OCI-LY1 (cell line): ENCODE measurements at regions not wholly inside any gene's neighbourhood (a gene's known extent, or its start where the extent isn't known, plus 50 kb on each side); places are given as distances from the start of the nearest gene placed in this dataset.

Source experiments
- H2AFZ ChIP-seq: fragments of 200-600 bp; sonication (generic), shearing (Covaris generic); 2 replicates; pipeline ENCODE4 v1.6.0; 2014; ENCODE audit warnings: antibody characterized with exemption, mild to moderate bottlenecking, low read length
- H3F3A ChIP-seq: fragments of 200-600 bp; sonication (generic), shearing (Covaris generic); 2 replicates; pipeline ENCODE4 v1.6.0; 2014; ENCODE audit warnings: mild to moderate bottlenecking, antibody characterized with exemption, low read length, moderate library complexity; ENCODE audit not compliant: insufficient read depth
- H3K27ac ChIP-seq: fragments of 200-600 bp; sonication (generic); 2 replicates; pipeline ENCODE4 v1.5.1; 2014; ENCODE audit warnings: low read length, mixed run types, mild to moderate bottlenecking, low read depth; ENCODE audit not compliant: poor library complexity, severe bottlenecking
- H3K27me3 ChIP-seq: fragments of 200-600 bp; sonication (generic); 2 replicates; pipeline ENCODE4 v1.6.0; 2014; ENCODE audit warnings: antibody characterized with exemption, mild to moderate bottlenecking, low read length, moderate library complexity; ENCODE audit not compliant: insufficient read depth
- H3K36me3 ChIP-seq: fragments of 200-600 bp; sonication (generic); 2 replicates; pipeline ENCODE4 v1.6.1; 2014; ENCODE audit warnings: mild to moderate bottlenecking, antibody characterized with exemption, low read length, moderate library complexity, mixed read lengths; ENCODE audit not compliant: insufficient read depth
- H3K4me1 ChIP-seq: fragments of 200-600 bp; sonication (generic); 2 replicates; pipeline ENCODE4 v1.5.1; 2014; ENCODE audit warnings: mild to moderate bottlenecking, low read length, moderate library complexity; ENCODE audit not compliant: insufficient read depth, severe bottlenecking
- H3K4me2 ChIP-seq: fragments of 200-600 bp; sonication (generic), shearing (Covaris generic); 2 replicates; pipeline ENCODE4 v1.6.1; 2014; ENCODE audit warnings: low read length
- H3K4me3 ChIP-seq: fragments of 200-600 bp; sonication (generic); 2 replicates; pipeline ENCODE4 v1.5.1; 2014; ENCODE audit warnings: low read length, low read depth, mild to moderate bottlenecking, mixed read lengths; ENCODE audit not compliant: poor library complexity, severe bottlenecking
- H3K79me2 ChIP-seq: fragments of 200-600 bp; shearing (Covaris generic); 2 replicates; pipeline ENCODE4 v1.6.1; 2016; ENCODE audit warnings: mixed run types, low read length, mixed read lengths; ENCODE audit not compliant: insufficient read depth
- H3K9ac ChIP-seq: fragments of 200-600 bp; sonication (generic), shearing (Covaris generic); 2 replicates; pipeline ENCODE4 v1.6.1; 2014; ENCODE audit warnings: mild to moderate bottlenecking, low read length, mixed read lengths
- H3K9me2 ChIP-seq: fragments of 200-600 bp; sonication (generic), shearing (Covaris generic); 2 replicates; pipeline ENCODE4 v1.6.1; 2014; ENCODE audit warnings: low read depth, mild to moderate bottlenecking, low read length, mixed read lengths
- H3K9me3 ChIP-seq: fragments of 200-600 bp; shearing (Covaris generic); 2 replicates; pipeline ENCODE4 v1.6.1; 2014; ENCODE audit warnings: low read length, mixed read lengths
- H4K20me1 ChIP-seq: fragments of 200-600 bp; sonication (generic), shearing (Covaris generic); 2 replicates; pipeline ENCODE4 v1.6.0; 2016; ENCODE audit warnings: mild to moderate bottlenecking, low read length; ENCODE audit not compliant: insufficient read depth
- CTCF ChIP-seq: fragments of 200-600 bp; sonication (generic), shearing (Covaris generic); IDR thresholded peaks from 2 replicates; pipeline ENCODE4 v1.5.1; 2017; ENCODE audit warnings: mild to moderate bottlenecking, antibody characterized with exemption, low read length, moderate library complexity, mixed read lengths
- EZH2 ChIP-seq: fragments of 200-600 bp; sonication (generic), shearing (Covaris generic); IDR thresholded peaks from 2 replicates; pipeline ENCODE4 v1.8.0; 2017; ENCODE audit warnings: borderline replicate concordance, mixed run types, mild to moderate bottlenecking, antibody characterized with exemption, low read length, moderate library complexity, mixed read lengths

GRCh38 chr18:45562567-45563479, 52.5 kb upstream of the SLC14A2 start:
- Histone ChIP-seq H3K4me3 (no peak overlapping the region), H3K9me3 (no peaks in the 10 kb centered on the region), H3K27me3 (no peaks in the 10 kb centered on the region), H3K4me1 (no peaks in the 10 kb centered on the region), H3K79me2 (no peaks in the 10 kb centered on the region), H3K4me2 (no peak overlapping the region), H3K9ac (no peak overlapping the region), H3K27ac (no peak overlapping the region), H3K36me3 (no peaks in the 10 kb centered on the region), H3F3A (no peaks in the 10 kb centered on the region), H4K20me1 (no peaks in the 10 kb centered on the region), H3K9me2 (no peaks in the 10 kb centered on the region), H2AFZ (no peak overlapping the region)
- TF ChIP-seq EZH2 (no peak), CTCF (no peak)

- TF ChIP-seq CTCF, result no peak
- no peak for TF ChIP-seq EZH2
- Histone ChIP-seq H3K79me2 (no peaks in the 10 kb centered on the region), H3K9me3 (no peaks in the 10 kb centered on the region)
Observed at GRCh38 chr18:45565280-45565970, 49.9 kb upstream of the SLC14A2 start.

More at GRCh38 chr18:45565280-45565970, 49.9 kb upstream of the SLC14A2 start:
- Histone ChIP-seq H3K4me1 (no peaks in the 10 kb centered on the region), H3K27me3 (no peaks in the 10 kb centered on the region), H3K9me2 (no peaks in the 10 kb centered on the region), H3K4me2 (no peak overlapping the region), H4K20me1 (no peaks in the 10 kb centered on the region), H3K27ac (no peak overlapping the region), H2AFZ (no peak overlapping the region), H3K36me3 (no peaks in the 10 kb centered on the region), H3K4me3 (no peak overlapping the region), H3K9ac (no peak overlapping the region), H3F3A (no peaks in the 10 kb centered on the region)
